NCI-H128 (cell line): ENCODE measurements at regions not wholly inside any gene's neighbourhood (a gene's known extent, or its start where the extent isn't known, plus 50 kb on each side); places are given as distances from the start of the nearest gene placed in this dataset.

Source experiments
- DNase-seq: peaks from one replicate; lab custom pipeline; 2025; ENCODE audit not compliant: unreplicated experiment; lab: John Stamatoyannopoulos, UW

- no peak for DNase-seq
Observed at GRCh38 chr5:133905424-133905823, 63.0 kb downstream of the C5orf15 start.

GRCh38 chr5:133904641-133905040, 63.8 kb downstream of the C5orf15 start:
- DNase-seq = no peak

GRCh38 chr5:133902511-133903118, 65.8 kb downstream of the C5orf15 start:
- DNase-seq = no peak

- DNase-seq = no peak
Observed at GRCh38 chr5:133900534-133901270, 67.7 kb downstream of the C5orf15 start.

GRCh38 chr5:133899506-133899905, 68.9 kb downstream of the C5orf15 start:
- no peak for DNase-seq

- no peak for DNase-seq
Observed at GRCh38 chr5:133898440-133898839, 70.0 kb downstream of the C5orf15 start.

- no peak for DNase-seq
Observed at GRCh38 chr5:133897431-133897830, 71.0 kb downstream of the C5orf15 start.

GRCh38 chr5:133896873-133897272, 71.6 kb downstream of the C5orf15 start:
- DNase-seq = no peak

- DNase-seq = no peak
Observed at GRCh38 chr5:133895979-133896845, 72.2 kb downstream of the C5orf15 start.

- DNase-seq = no peak
Observed at GRCh38 chr5:133894143-133894542, 74.3 kb downstream of the C5orf15 start.

GRCh38 chr5:133892774-133893173, 75.7 kb downstream of the C5orf15 start:
- DNase-seq = no peak

- DNase-seq = no peak
Observed at GRCh38 chr5:133892306-133892705, 76.1 kb downstream of the C5orf15 start.

GRCh38 chr5:133891390-133891789, 77.0 kb downstream of the C5orf15 start:
- no peak for DNase-seq

DNA sequence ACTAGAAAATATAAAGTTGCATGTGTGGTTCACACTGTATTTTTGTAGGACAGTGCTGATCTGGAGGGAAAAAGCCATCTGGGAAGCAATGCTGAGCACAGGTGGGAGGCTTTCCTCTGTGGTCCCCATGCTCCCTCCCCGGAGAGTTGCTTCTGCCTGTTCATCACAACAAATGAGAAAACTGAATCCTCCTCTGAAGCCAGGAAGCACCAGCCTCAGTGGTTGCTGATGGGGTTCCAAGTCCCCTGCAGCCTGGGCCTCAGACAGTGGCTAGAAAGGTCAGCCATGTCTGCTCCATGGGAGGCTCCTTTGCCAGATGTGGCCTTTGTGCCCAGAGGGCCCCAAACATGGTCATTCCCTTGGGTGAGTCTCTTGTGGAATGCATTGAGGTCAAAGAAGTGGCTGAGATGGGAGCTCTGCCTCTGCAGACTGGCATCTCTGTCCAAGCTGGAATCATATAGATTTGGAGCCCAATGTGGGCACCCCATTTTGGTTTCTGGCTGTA, 77.6 kb downstream of the C5orf15 start:
- no peak for DNase-seq

DNA sequence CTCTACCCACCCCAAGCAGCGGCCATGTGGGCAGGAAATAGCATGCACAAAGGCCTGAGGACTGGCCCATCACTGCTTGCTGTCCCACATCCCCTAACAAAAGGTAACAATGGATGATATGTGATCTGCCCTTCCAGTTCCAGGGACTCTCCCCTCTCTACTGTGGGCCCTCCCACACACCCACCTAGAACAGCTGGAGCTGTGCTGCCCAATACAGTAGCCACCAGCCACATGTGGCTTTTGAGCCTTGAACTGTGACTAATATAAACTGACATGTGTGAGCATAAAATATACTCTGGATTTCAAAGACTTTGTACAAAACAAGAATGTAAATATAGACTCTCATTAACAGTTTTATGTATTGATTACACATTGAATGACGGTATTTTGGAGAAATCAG, 78.1 kb downstream of the C5orf15 start:
- DNase-seq = no peak

DNA sequence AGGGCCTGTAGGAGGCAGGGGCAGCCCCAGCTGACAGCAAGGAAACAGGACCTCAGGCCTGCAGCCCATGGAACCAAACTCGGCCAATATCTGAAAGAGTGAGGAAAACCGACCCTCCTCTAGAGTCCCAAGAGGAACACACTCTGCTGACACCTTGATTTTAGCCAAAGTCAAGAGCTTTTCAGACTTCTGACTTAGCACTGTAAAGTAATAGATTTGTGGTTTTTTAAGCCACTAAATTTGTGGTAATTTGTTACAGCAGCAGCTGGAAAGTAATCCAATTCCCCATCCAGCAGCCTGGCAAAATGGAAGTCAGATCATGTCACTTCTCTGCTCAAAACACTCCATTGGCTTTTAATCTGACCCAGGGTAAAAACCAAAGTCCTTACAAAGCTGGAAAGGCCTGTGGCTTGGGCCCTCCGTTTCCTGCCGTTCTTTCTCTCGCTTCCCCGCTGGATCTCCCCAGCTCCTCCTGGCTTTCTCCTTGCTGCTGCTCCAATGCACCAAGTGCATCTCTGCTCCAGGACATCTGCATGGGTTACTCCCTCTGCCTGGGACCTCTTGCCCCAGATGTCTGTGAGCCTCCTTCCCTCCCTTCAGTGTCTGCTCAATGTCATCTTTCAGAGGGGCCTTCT, 79.0 kb downstream of the C5orf15 start:
- DNase-seq = no peak

- no peak for DNase-seq
Observed at GRCh38 chr5:133888625-133888991, 79.8 kb downstream of the C5orf15 start.

DNA sequence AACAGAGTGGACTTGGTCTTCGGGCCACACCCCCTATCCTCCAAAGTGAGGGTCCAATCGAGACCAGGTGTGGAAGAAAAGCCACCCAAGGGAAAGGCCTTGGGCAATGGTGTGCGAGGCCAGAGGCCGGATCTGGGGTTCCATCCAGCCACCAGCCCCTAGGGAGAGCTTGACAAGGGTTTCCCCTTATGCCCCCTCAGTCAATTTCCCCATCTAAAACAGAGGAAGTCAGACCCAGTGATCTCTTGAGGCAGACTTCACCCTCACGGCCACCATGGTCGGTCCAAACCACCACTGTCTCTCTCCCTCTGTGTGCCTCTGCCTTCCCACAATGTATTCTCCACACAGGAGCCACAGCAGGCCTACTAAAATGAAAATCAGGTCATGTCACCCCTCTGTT, 82.9 kb downstream of the C5orf15 start:
- no peak for DNase-seq

DNA sequence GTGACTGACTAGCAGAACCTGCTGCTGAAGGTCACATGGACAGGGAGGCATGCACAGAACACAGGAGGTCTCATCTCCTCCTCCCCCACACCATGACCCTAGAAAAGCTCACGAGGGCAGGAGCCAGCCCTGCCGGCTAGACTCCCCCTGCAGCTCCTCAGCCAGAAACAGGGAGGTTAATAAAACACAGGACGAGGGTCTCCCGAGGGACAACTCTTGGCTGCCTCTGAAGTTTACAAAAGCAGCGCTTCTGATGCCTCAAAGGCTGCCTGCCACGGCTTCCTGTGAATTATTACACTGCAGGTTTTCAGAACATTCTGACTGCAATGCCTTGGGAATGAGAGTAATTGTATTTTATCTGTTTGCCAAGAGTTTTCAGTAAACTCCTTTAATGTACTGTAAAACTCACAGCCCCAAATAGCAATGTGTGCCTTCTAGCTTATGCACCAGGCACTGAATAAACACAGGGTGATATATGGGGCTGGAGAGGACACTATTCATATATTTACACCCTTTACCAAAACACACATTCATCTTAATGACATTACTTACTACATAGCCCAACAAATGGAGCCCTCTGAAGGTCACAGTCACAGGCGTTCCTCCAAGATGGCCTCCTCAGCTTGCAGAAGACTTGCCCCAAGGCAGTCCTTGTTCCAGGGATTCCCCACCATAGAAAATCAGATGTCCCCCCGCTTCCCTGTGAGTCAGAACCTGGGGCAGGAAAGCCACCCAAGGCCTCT, 83.7 kb downstream of the C5orf15 start:
- no peak for DNase-seq

- no peak for DNase-seq
Observed at GRCh38 chr5:133883916-133884315, 84.5 kb downstream of the C5orf15 start.

- DNase-seq = no peak
Observed at GRCh38 chr5:133882846-133883245, 85.6 kb downstream of the C5orf15 start.
